Tibial nerve (tissue), 4 donors: ENCODE measurements at regions not wholly inside any gene's neighbourhood (a gene's known extent, or its start where the extent isn't known, plus 50 kb on each side); places are given as distances from the start of the nearest gene placed in this dataset.

ENCODE experiments used
- CTCF ChIP-seq, 5 experiments: fragments of 200-600 bp in 3 of 5; fragments of 450-650 bp in 2 of 5; sonication (generic) in 3 of 5; IDR thresholded peaks; one replicate each; pipeline ENCODE4 v1.5.1; 2016 to 2019; ENCODE audit warnings: antibody characterized with exemption in 5 of 5, mild to moderate bottlenecking in 3 of 5, moderate library complexity in 2 of 5
- EP300 ChIP-seq, 2 donors: sonication (generic); formaldehyde crosslinking; IDR thresholded peaks; one replicate each; pipeline ENCODE4 v1.6.1; 2017; ENCODE audit warnings: antibody characterized with exemption in 2 of 2, mild to moderate bottlenecking in 1 of 2
- POLR2A ChIP-seq, 2 donors: fragments of 450-650 bp; IDR thresholded peaks; one replicate each; pipeline ENCODE4 v1.6.1; 2017; ENCODE audit warnings: antibody characterized with exemption in 2 of 2, mild to moderate bottlenecking in 2 of 2, moderate library complexity in 2 of 2

- no peak for TF ChIP-seq CTCF (IDR thresholded peaks at IDR 0.05)
- no peak for TF ChIP-seq POLR2A (IDR thresholded peaks at IDR 0.05)
- TF ChIP-seq EP300 (IDR thresholded peaks at IDR 0.05) = no peak
Measured at GRCh38 chr18:76602191-76602590, 107.1 kb upstream of the ZNF516 start.
